ENCODE measurements at regions not wholly inside any gene's neighbourhood (a gene's known extent, or its start where the extent isn't known, plus 50 kb on each side); places are given as distances from the start of the nearest gene placed in this dataset.

- Histone ChIP-seq H3K27me3 (ENCODE audit: low read length) (no peaks in the 10 kb centered on the region), H3K79me2 (ENCODE audit: insufficient read depth, low read length) (no peaks in the 10 kb centered on the region), H3K27ac (ENCODE audit: low read depth, low read length) (no peak overlapping the region), H4K20me1 (ENCODE audit: low read depth, low read length) (no peaks in the 10 kb centered on the region), H2AFZ (ENCODE audit: low read depth, low read length, severe bottlenecking) (no peak overlapping the region), H3K4me2 (ENCODE audit: low read depth, low read length, poor library complexity, severe bottlenecking) (no peak overlapping the region), H3K36me3 (ENCODE audit: low read length) (no peaks in the 10 kb centered on the region), H3K9me3 (ENCODE audit: insufficient read depth, low read length) (no peaks in the 10 kb centered on the region), H3F3A (ENCODE audit: insufficient read depth) (no peaks in the 10 kb centered on the region), H3K9ac (ENCODE audit: low read length) (no peak overlapping the region), H3K9me2 (replicated peaks; ENCODE audit: insufficient read depth, low read length) (no peaks in the 10 kb centered on the region), H3K4me3 (ENCODE audit: insufficient read depth, low read length, poor library complexity, severe bottlenecking) (no peak overlapping the region)
- TF ChIP-seq CTCF (IDR thresholded peaks at IDR 0.05; ENCODE audit: insufficient read depth, low read length, poor library complexity, severe bottlenecking), result no peak
- TF ChIP-seq EZH2phosphoT487 (conservative IDR thresholded peaks at IDR 0.05; ENCODE audit: low read length), result no peak
Measured at GRCh38 chr4:110753466-110753865, 130.6 kb upstream of the PITX2 start.

GRCh38 chr4:110754716-110755115 is 131.8 kb upstream of the PITX2 start:
- TF ChIP-seq CTCF (IDR thresholded peaks at IDR 0.05; ENCODE audit: insufficient read depth, low read length, poor library complexity, severe bottlenecking), result no peak
- TF ChIP-seq EZH2phosphoT487 (conservative IDR thresholded peaks at IDR 0.05; ENCODE audit: low read length), result no peak
- H3K4me2 ChIP-seq (ENCODE audit: low read depth, low read length, poor library complexity, severe bottlenecking), result no peak overlapping the region
- no peaks in the 10 kb centered on the region for H4K20me1 ChIP-seq (ENCODE audit: low read depth, low read length)
- no peaks in the 10 kb centered on the region for H3K9me3 ChIP-seq (ENCODE audit: insufficient read depth, low read length)
- H3K4me3 ChIP-seq (ENCODE audit: insufficient read depth, low read length, poor library complexity, severe bottlenecking), result no peak overlapping the region
- H3K36me3 ChIP-seq (ENCODE audit: low read length), result no peaks in the 10 kb centered on the region
- no peaks in the 10 kb centered on the region for H3K27me3 ChIP-seq (ENCODE audit: low read length)
- H2AFZ ChIP-seq (ENCODE audit: low read depth, low read length, severe bottlenecking), result no peak overlapping the region
- H3K79me2 ChIP-seq (ENCODE audit: insufficient read depth, low read length), result no peaks in the 10 kb centered on the region
- H3F3A ChIP-seq (ENCODE audit: insufficient read depth), result no peaks in the 10 kb centered on the region
- H3K27ac ChIP-seq (ENCODE audit: low read depth, low read length), result no peak overlapping the region
- no peaks in the 10 kb centered on the region for H3K9me2 ChIP-seq (replicated peaks; ENCODE audit: insufficient read depth, low read length)
- H3K9ac ChIP-seq (ENCODE audit: low read length), result no peak overlapping the region

GRCh38 chr4:110769578-110769977 is 146.7 kb upstream of the PITX2 start:
- Histone ChIP-seq H3K79me2 (ENCODE audit: insufficient read depth, low read length) (no peaks in the 10 kb centered on the region), H3F3A (ENCODE audit: insufficient read depth) (no peaks in the 10 kb centered on the region), H3K9ac (ENCODE audit: low read length) (no peak overlapping the region), H3K27me3 (ENCODE audit: low read length) (no peaks in the 10 kb centered on the region), H3K36me3 (ENCODE audit: low read length) (no peaks in the 10 kb centered on the region), H3K9me3 (ENCODE audit: insufficient read depth, low read length) (no peaks in the 10 kb centered on the region), H3K27ac (ENCODE audit: low read depth, low read length) (no peak overlapping the region), H3K4me3 (ENCODE audit: insufficient read depth, low read length, poor library complexity, severe bottlenecking) (no peak overlapping the region), H4K20me1 (ENCODE audit: low read depth, low read length) (no peaks in the 10 kb centered on the region), H3K9me2 (replicated peaks; ENCODE audit: insufficient read depth, low read length) (no peaks in the 10 kb centered on the region), H3K4me2 (ENCODE audit: low read depth, low read length, poor library complexity, severe bottlenecking) (no peak overlapping the region), H2AFZ (ENCODE audit: low read depth, low read length, severe bottlenecking) (no peak overlapping the region)
- TF ChIP-seq CTCF (IDR thresholded peaks at IDR 0.05; ENCODE audit: insufficient read depth, low read length, poor library complexity, severe bottlenecking) (no peak), EZH2phosphoT487 (conservative IDR thresholded peaks at IDR 0.05; ENCODE audit: low read length) (no peak)
